H1 (cell line): ENCODE measurements at regions not wholly inside any gene's neighbourhood (a gene's known extent, or its start where the extent isn't known, plus 50 kb on each side); places are given as distances from the start of the nearest gene placed in this dataset.

ENCODE experiments used
- CTCF ChIA-PET: fragments of 300-600 bp; sonication (Branson Sonifier 250); formaldehyde crosslinking; loops from one replicate; lab custom pipeline; 2021; ENCODE audit not compliant: partially characterized antibody; lab: Charles Lee
- POLR2A ChIA-PET: fragments of 300-600 bp; sonication (Branson Sonifier 250); formaldehyde crosslinking; loops from one replicate; lab custom pipeline; 2021; ENCODE audit warnings: inconsistent platforms; ENCODE audit not compliant: partially characterized antibody; lab: Charles Lee
- DNase-seq, 2 experiments: peaks; one replicate each; pipeline versions ENCODE4 v3.0.0 to v3.0.0-alpha.2; 2010 to 2022; ENCODE audit warnings: low spot score in 2 of 2, low read depth in 1 of 2, mixed read lengths in 1 of 2
- FAIRE-seq: peaks from 2 replicates; lab custom pipeline; 2011; peaks lifted over from hg19 to GRCh38; lab: Jason Lieb, UNC
- H2AFZ ChIP-seq: 2 replicates; pipeline ENCODE4 v1.8.1; 2012; ENCODE audit warnings: low read length, inconsistent platforms
- H2AK5ac ChIP-seq: 2 replicates; pipeline ENCODE4 v1.6.1; 2013; ENCODE audit warnings: low read depth, low read length
- H2BK120ac ChIP-seq: replicated peaks from 2 replicates; pipeline ENCODE3; 2013; ENCODE audit warnings: low read depth, low read length, inconsistent platforms
- H2BK12ac ChIP-seq: 2 replicates; pipeline ENCODE4 v1.6.1; 2013; ENCODE audit warnings: low read depth, low read length
- H2BK15ac ChIP-seq: 2 replicates; pipeline ENCODE4 v1.6.1; 2013; ENCODE audit warnings: low read length
- H2BK20ac ChIP-seq: 2 replicates; pipeline ENCODE4 v1.6.1; 2013; ENCODE audit warnings: low read length
- H2BK5ac ChIP-seq: 2 replicates; pipeline ENCODE4 v1.6.1; 2013; ENCODE audit warnings: low read depth, low read length
- H3K14ac ChIP-seq: 2 replicates; pipeline ENCODE4 v1.6.1; 2013; ENCODE audit warnings: inconsistent platforms; ENCODE audit not compliant: insufficient read length
- H3K18ac ChIP-seq: 2 replicates; pipeline ENCODE4 v1.6.1; 2013; ENCODE audit warnings: low read length; ENCODE audit errors: extremely low read depth
- H3K23ac ChIP-seq: 2 replicates; pipeline ENCODE4 v1.6.1; 2013; ENCODE audit warnings: inconsistent platforms; ENCODE audit not compliant: insufficient read length
- H3K23me2 ChIP-seq: 2 replicates; pipeline ENCODE4 v1.6.1; 2013; ENCODE audit warnings: low read depth, low read length
- H3K27ac ChIP-seq: 2 replicates; pipeline ENCODE4 v1.6.1; 2011; ENCODE audit warnings: low read depth, low read length, inconsistent platforms
- H3K27me3 ChIP-seq, 4 experiments: replicated peaks in 1 of 4; 1 replicate in 1 of 4; 2 replicates in 3 of 4; pipeline versions ENCODE4 v1.6.1 to v1.8.1; 2011 to 2013; ENCODE audit warnings: low read length in 3 of 4, mild to moderate bottlenecking in 3 of 4, inconsistent platforms in 2 of 4, mixed read lengths in 2 of 4, moderate library complexity in 1 of 4; ENCODE audit not compliant: control insufficient read depth in 3 of 4, insufficient read depth in 3 of 4; ENCODE audit errors: extremely low read depth in 1 of 4
- H3K36me3 ChIP-seq, 4 experiments: 2 replicates each; pipeline versions ENCODE4 v1.6.1 to v1.8.1; 2011 to 2013; ENCODE audit warnings: mild to moderate bottlenecking in 4 of 4, low read length in 3 of 4, moderate library complexity in 2 of 4, control low read depth in 1 of 4, inconsistent platforms in 1 of 4; ENCODE audit not compliant: insufficient read depth in 4 of 4, control insufficient read depth in 2 of 4
- H3K4ac ChIP-seq: replicated peaks from 2 replicates; pipeline ENCODE3; 2013; ENCODE audit warnings: low read length, low read depth, mixed read lengths, inconsistent platforms; ENCODE audit not compliant: insufficient read length
- H3K4me1 ChIP-seq, 4 experiments: replicated peaks in 1 of 4; 1 replicate in 1 of 4; 2 replicates in 3 of 4; pipeline versions ENCODE4 v1.6.1 to v1.8.1; 2011 to 2013; ENCODE audit warnings: low read length in 3 of 4, inconsistent platforms in 2 of 4, mixed read lengths in 1 of 4; ENCODE audit not compliant: insufficient read depth in 4 of 4, control insufficient read depth in 3 of 4
- H3K4me2 ChIP-seq, 2 experiments: 2 replicates each; pipeline versions ENCODE4 v1.6.1 to v1.8.1; 2011 to 2013; ENCODE audit warnings: low read depth in 2 of 2, low read length in 2 of 2, control low read depth in 1 of 2, inconsistent platforms in 1 of 2, mild to moderate bottlenecking in 1 of 2; ENCODE audit not compliant: insufficient read depth in 1 of 2
- H3K4me3 ChIP-seq, 4 experiments: fragments of 200-600, 300-600 bp in 1 of 4; sonication (generic), shearing (Covaris generic), sonication (Bioruptor Twin) in 1 of 4; 2 replicates each; pipeline versions ENCODE4 v1.5.1 to v1.8.1; 2011 to 2016; ENCODE audit warnings: low read length in 4 of 4, low read depth in 3 of 4, control low read depth in 2 of 4, inconsistent platforms in 2 of 4, mild to moderate bottlenecking in 2 of 4, mixed read lengths in 1 of 4, moderate library complexity in 1 of 4; ENCODE audit not compliant: insufficient read depth in 2 of 4; ENCODE audit errors: extremely low read depth in 1 of 4
- H3K56ac ChIP-seq: replicated peaks from 2 replicates; pipeline ENCODE3; 2013; ENCODE audit warnings: low read depth, mild to moderate bottlenecking, mixed read lengths, low read length, inconsistent platforms; ENCODE audit not compliant: insufficient read length
- H3K79me1 ChIP-seq: 2 replicates; pipeline ENCODE4 v1.6.1; 2013; ENCODE audit warnings: low read depth, low read length, control low read depth
- H3K79me2 ChIP-seq, 2 experiments: 2 replicates each; pipeline versions ENCODE4 v1.6.1 to v1.8.1; 2012 to 2013; ENCODE audit warnings: low read length in 2 of 2, mild to moderate bottlenecking in 2 of 2, inconsistent platforms in 1 of 2; ENCODE audit not compliant: insufficient read depth in 2 of 2, control insufficient read depth in 1 of 2
- H3K9ac ChIP-seq, 4 experiments: replicated peaks in 1 of 4; 1 replicate in 1 of 4; 2 replicates in 3 of 4; pipeline versions ENCODE4 v1.6.1 to v1.8.1; 2011 to 2013; ENCODE audit warnings: low read depth in 3 of 4, low read length in 3 of 4, control low read depth in 2 of 4, mild to moderate bottlenecking in 2 of 4, moderate library complexity in 2 of 4, inconsistent platforms in 1 of 4; ENCODE audit errors: extremely low read depth in 1 of 4
- H3K9me3 ChIP-seq, 2 experiments: 2 replicates each; pipeline versions ENCODE4 v1.6.1 to v1.8.1; 2012 to 2013; ENCODE audit warnings: mild to moderate bottlenecking in 2 of 2, moderate library complexity in 2 of 2, control low read depth in 1 of 2, inconsistent platforms in 1 of 2, low read depth in 1 of 2, low read length in 1 of 2, mixed read lengths in 1 of 2; ENCODE audit not compliant: insufficient read depth in 2 of 2
- H4K20me1 ChIP-seq, 2 experiments: replicated peaks in 1 of 2; 2 replicates each; pipeline versions ENCODE3 to v1.8.1; 2011 to 2013; ENCODE audit warnings: inconsistent platforms in 2 of 2, low read length in 2 of 2, mild to moderate bottlenecking in 1 of 2; ENCODE audit not compliant: insufficient read depth in 2 of 2, control insufficient read depth in 1 of 2
- H4K5ac ChIP-seq: 2 replicates; pipeline ENCODE4 v1.6.1; 2013; ENCODE audit warnings: low read length, low read depth, mixed read lengths, inconsistent platforms; ENCODE audit not compliant: insufficient read length
- H4K8ac ChIP-seq: 2 replicates; pipeline ENCODE4 v1.8.0; 2013; ENCODE audit warnings: mild to moderate bottlenecking, moderate library complexity, low read length, inconsistent platforms; ENCODE audit not compliant: insufficient read depth; ENCODE audit errors: extremely low read depth
- H4K91ac ChIP-seq: replicated peaks from 2 replicates; pipeline ENCODE3; 2013; ENCODE audit warnings: low read length, mixed read lengths, inconsistent platforms; ENCODE audit not compliant: insufficient read length
- CEBPB ChIP-seq: IDR thresholded peaks from 2 replicates; pipeline ENCODE4 v1.6.1; 2012; ENCODE audit warnings: low read depth, low read length
- POLR2AphosphoS5 ChIP-seq: IDR thresholded peaks from 2 replicates; pipeline ENCODE4 v1.6.1; 2011; ENCODE audit warnings: low read depth, low read length
- POU5F1 ChIP-seq: IDR thresholded peaks from 2 replicates; pipeline ENCODE4 v1.6.1; 2011; ENCODE audit warnings: low read depth, mild to moderate bottlenecking, low read length, moderate library complexity
- SIRT6 ChIP-seq: IDR thresholded peaks from one replicate; pipeline ENCODE4 v1.7.1; 2012; ENCODE audit warnings: low read length, inconsistent platforms
- WGBS, 2 experiments: shearing (Covaris generic) in 1 of 2; methylation state at CpG; one replicate each; pipeline versions ENCODE4 v1.1.6 to v1.1.7; 2013 to 2015; ENCODE audit warnings: low lambda C conversion rate in 2 of 2, mixed read lengths in 2 of 2, inconsistent platforms in 1 of 2, low coverage in 1 of 2, missing lambda C conversion rate in 1 of 2; ENCODE audit not compliant: insufficient replicate concordance in 2 of 2, insufficient coverage in 1 of 2, insufficient read length in 1 of 2; ENCODE audit errors: extremely low coverage in 1 of 2, missing lambda C conversion rate in 1 of 2; 5-methylcytosine and 5-hydroxymethylcytosine counted together
- TF ChIP-seq, protein P1 (sequence below): IDR thresholded peaks from 2 replicates; pipeline ENCODE4 v1.6.1; 2012; ENCODE audit warnings: low read length, inconsistent platforms

GRCh38 chr7:36034020-36034419, 119.0 kb upstream of the EEPD1 start:
- 89% methylated on average over 4 of the region's 4 CpGs; no CpG with 5 or more reads in 1 of the 2 experiments for WGBS, 2 experiments
- Histone ChIP-seq H3K79me1 (no peaks in the 10 kb centered on the region), H3K56ac (no peak overlapping the region), H3K4me1 (peaks cover 0 to 5% (median 0%) of the 10 kb centered on the region in 4 experiments; a peak in 1 of 7 replicates), H2AFZ (no peak overlapping the region), H3K4me2 (no peak overlapping the region), H3K4ac (no peak overlapping the region), H3K14ac (no peak overlapping the region), H3K79me2 (no peaks in the 10 kb centered on the region), H2BK120ac (no peak overlapping the region), H3K27ac (no peak overlapping the region), H3K23me2 (no peaks in the 10 kb centered on the region), H4K5ac (no peak overlapping the region), H2BK15ac (no peak overlapping the region), H3K9ac (no peak overlapping the region; a peak in 1 of 7 replicates), H3K27me3 (no peaks in the 10 kb centered on the region), H2BK5ac (no peak overlapping the region), H2AK5ac (no peak overlapping the region), H3K36me3 (no peaks in the 10 kb centered on the region), H3K18ac (no peak overlapping the region), H3K9me3 (no peaks in the 10 kb centered on the region), H4K20me1 (no peaks in the 10 kb centered on the region), H2BK20ac (no peak overlapping the region), H3K4me3 (no peak overlapping the region), H3K23ac (no peak overlapping the region), H2BK12ac (no peak overlapping the region), H4K8ac (no peak overlapping the region), H4K91ac (no peak overlapping the region)
- FAIRE-seq (no peak), DNase-seq (no peak)
- ChIA-PET POLR2A (no interaction called here), CTCF (interaction anchor here (0.8 to 6.2 kb wide), 7 partner anchors 9 to 244 kb away, joined by 3 to 45 read pairs (median 4); no protein-coding TSS in a partner anchor)
- no peak for TF ChIP-seq POU5F1
- TF ChIP-seq POLR2AphosphoS5, result no peak
- TF ChIP-seq SIRT6, result no peak
- TF ChIP-seq CEBPB, result no peak
- TF ChIP-seq, protein P1, sequence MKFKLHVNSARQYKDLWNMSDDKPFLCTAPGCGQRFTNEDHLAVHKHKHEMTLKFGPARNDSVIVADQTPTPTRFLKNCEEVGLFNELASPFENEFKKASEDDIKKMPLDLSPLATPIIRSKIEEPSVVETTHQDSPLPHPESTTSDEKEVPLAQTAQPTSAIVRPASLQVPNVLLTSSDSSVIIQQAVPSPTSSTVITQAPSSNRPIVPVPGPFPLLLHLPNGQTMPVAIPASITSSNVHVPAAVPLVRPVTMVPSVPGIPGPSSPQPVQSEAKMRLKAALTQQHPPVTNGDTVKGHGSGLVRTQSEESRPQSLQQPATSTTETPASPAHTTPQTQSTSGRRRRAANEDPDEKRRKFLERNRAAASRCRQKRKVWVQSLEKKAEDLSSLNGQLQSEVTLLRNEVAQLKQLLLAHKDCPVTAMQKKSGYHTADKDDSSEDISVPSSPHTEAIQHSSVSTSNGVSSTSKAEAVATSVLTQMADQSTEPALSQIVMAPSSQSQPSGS, result no peak
